ENCODE measurements at regions not wholly inside any gene's neighbourhood (a gene's known extent, or its start where the extent isn't known, plus 50 kb on each side); places are given as distances from the start of the nearest gene placed in this dataset.
"Not testable (repeated sequence)": the region's sequence is repeated elsewhere in the genome, so short reads cannot be mapped to it uniquely, and the experiment has no call there.

DNA sequence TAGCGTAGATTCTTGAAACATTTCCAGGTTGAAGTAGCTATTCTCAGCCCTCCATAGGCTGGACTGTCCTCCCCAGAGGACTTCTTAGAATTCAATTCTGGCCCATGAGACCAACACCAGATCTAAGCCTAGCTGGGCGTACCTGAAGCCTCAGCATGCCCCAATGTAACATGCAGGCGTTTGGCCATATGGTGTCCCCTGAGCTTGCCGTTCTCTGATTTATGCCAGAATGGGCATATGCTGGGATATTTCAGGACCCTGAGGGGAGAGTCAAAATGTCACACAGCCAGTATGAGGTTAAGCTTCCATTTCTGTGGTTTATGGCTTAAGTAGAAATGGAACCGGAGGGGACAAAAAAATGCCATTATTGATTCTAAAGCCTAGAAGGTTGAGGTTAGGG lies 317.7 kb upstream of the OBI1 start:
- FAIRE-seq = no peak

DNA sequence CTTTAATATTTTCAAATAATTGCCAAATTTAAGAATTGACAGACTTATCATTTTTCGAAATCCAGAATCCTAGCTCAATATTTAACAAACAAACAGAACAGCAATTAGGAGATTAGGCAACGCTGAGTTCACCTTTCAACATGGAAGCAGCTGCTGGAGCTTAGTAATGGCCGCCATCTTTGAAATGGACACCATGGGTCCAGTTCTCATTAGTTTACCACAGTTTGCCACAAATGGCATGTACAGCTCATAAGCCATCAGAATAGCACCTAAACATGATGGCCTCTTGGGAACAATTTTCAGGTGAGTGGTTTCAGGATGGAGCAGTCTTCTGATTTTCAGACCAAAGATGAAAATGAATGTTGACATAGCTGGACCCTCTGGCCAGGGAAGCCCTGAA lies 313.6 kb upstream of the OBI1 start:
- FAIRE-seq = no peak

DNA sequence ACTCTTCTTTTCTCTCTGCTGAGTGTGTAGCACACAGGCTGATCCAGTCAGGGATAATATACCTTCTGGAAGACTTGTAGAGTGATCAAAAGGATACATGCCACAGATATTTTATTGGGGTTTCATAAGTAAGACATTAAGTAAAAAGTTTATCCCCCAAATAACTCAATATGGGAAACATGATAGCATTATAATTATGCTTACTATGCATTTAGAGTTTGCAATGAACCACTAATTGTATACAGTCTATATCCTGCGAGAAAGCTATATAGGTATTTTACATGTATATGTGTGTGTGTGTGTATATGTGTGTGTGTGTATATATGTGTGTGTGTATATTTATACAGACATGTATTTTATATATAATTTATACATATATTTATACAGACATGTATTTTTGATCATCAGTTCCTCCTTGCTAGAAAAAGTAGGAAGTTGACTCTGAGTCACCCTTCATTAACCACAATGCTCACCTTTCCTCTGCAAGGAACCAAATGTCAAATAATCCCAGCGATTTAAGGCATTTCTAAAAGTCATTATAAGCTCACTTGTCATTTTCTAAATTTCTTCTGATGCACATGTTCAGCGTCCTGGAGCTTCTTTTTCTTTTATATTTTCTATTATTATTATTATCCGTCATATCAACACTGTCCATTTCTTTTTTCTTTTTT lies 312.5 kb upstream of the OBI1 start:
- no peak for FAIRE-seq

DNA sequence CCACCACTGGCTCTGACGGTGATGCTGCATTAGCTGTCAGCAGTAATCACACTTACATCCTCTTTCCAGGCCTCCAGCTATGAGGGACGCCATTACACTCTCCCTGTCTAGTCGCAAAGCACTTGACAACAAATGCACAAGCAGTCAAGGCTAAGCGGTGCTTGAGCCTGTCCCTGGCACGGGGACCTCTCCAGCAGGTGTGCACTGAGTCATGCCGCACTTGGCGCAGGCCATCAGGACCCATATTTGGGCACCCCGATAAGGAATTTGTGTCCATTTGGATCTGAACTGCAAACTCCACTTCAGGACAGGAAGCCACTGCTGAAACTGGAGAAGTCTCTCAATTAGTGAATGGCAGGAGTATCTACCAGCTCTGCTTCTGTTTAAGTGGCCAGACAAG lies 301.9 kb upstream of the OBI1 start:
- FAIRE-seq = no peak

DNA sequence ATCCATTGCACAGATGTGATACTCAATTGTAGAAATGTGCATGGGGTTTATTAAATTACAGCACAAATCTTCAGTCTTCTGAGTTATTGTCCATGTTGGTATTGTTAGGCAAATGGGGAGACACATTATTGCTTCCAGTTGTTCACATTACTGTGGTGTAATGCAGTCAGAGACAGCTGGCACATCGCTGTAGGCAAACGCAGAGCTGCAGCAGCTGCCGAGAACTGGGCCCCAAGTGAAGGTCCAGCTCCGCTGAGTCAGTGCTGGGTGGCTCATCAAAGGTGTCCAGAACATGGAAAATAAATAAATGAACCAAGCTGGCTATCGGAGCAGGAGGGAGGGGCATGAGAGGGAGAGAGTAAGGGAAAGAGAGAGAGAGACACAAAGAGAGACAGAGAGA lies 299.1 kb upstream of the OBI1 start:
- FAIRE-seq = no peak

DNA sequence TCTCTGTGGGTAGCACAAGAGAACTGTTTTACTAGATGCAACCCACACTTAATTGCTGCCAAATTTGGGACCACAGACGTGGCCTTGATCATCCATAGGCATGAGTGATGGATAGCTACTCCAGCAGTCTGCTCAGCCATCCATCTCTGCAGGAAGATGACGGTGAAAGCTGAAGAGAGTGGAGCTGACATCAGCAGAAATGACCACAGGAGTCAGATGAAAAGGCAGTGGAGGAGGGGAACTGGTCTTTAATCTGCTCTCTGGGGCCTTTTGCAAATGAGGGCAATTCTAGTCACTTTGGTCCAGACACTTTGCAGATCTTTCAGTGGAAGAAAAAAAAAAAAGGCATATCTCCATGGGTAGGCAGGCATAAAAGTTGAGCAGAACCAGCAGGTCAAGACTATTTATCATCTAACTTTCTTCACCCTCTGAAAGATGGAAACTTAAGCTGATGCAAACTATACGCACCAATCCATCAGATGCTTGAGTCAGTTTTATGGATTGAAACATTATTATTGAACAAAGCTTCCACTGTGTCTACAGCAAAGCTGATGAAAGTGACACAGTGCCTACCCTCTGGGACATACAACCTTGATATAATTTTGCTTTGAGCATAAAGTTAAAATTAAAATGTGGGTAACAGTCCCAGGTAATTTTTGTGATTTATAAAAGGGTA lies 281.6 kb upstream of the OBI1 start:
- no peak for FAIRE-seq

DNA sequence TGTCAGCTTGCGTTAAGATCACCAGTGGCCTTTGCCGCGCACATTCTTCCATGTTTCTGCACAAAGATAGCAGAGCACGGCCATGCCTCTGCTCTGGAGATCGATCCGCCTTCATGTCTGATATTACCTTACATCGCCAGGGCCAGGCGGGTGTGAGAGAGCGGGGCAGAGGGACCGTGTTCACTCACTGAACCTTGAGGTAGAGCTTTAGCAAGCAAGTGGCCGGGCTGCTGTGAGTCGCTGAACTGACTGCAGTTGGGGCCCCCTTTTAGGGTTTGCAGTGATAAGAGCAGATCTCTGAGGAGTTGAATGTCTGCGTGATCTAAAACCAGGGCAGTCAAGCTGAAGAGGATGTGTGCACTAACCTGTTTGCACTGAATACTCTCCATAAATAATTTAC lies 275.4 kb upstream of the OBI1 start:
- no peak for FAIRE-seq

DNA sequence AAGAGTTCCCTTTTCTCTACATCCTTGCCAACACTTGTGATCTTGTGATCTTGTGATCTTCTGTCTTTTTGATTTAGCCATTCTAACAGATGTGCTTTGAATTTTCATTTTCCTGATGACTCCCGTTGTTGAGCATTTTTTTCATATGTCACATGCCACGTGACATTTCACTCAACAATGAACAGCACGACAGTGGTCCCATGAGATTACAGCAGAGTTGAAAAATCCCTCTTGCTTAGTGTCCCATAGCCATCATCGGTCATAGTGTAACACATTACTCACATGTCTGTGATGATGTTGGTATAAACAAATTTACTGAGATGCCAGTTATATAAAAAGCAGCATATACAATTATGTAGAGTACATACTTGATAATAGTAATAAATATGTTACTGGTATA lies 256.1 kb upstream of the OBI1 start:
- FAIRE-seq = no peak

DNA sequence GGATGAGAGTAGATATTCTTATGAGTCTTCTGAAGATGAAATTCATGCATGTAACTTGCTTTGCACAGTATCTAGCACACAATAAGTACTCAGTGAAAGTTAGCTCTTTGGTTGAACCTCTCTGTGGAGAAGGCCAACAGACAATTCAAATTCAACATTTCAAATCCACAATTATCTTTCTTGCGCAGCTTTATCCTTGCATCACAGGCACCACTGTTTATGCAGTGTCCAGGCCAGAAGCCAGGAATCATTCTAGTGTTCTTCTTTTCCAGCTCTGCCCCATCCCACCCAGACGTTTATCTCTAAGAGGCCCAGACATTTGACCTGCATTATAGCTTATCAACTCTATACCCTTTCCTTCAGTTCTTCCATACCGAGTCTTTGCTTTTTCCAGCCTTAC lies 254.7 kb upstream of the OBI1 start:
- FAIRE-seq = no peak

DNA sequence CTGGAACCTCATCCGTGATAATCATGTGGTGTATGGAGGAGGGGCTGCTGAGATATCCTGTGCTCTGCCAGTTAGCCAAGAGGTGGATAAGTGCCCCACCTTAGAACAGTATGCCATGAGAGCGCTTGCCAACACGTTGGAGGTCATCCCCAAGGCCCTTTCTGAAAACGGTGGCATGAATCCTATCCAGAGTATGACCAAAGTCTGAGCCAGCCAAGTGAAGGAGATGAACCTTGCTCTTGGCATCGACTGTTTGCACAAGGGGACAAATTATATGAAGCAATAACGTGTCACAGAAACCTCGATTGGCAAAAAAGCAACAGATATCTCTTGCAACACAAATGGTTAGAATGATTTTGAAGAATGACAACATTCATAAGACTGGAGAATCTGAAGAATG lies 251.2 kb upstream of the OBI1 start:
- FAIRE-seq = no peak

DNA sequence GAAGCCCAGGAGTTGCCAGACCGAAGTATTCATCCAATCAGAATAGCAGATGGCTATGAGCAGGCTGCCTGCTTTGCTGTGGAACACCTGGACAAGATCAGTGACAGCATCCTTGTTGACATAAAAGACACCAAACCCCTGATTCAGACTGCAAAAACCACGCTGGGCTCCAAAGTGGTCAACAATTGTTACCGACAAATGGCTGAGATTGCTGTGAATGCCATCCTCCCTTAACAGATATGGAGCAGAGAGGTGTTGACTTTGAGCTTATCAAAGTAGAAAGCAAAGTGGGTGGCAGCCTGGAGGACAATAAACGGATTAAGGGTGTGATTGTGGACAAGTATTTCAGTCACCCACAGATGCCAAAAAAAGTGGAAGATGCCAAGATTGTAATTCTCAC lies 250.3 kb upstream of the OBI1 start:
- no peak for FAIRE-seq

DNA sequence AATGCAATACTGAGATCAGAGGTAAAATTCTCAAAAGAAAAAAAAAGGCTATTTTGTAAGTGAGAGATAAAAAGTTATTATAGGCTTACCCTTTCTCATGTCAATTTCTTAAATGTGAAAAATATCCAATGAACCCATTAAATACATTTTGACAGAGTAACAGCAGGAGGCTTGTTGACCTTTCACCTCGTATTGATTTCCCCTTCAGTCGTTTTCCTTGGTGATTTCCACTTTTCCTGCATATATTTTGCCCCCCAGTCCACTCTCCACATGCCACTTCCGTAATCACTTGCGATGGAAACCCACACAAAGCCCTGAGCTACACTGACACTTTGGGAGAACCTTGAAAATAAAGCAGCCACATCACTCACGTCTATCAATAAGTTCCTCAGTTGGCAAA lies 248.1 kb upstream of the OBI1 start:
- no peak for FAIRE-seq

DNA sequence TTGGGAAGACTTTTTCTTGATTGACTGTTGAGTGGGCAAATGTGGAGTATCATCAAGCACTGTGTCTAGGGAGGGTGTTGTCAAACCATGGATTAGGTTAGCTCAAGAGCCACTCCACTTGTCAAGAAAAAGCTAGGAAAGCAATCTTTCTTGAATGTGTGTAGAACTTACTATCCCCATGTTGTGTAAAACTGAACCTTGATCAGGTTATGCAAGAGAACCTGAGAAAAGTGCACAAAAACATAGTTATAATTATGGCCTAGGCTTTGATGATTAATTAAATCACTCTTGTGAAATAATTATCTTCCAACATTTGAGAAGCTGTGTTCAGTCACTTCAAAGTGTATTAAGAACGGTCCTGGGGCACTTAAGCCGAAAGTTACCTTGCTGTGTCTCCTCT lies 238.2 kb upstream of the OBI1 start:
- no peak for FAIRE-seq

DNA sequence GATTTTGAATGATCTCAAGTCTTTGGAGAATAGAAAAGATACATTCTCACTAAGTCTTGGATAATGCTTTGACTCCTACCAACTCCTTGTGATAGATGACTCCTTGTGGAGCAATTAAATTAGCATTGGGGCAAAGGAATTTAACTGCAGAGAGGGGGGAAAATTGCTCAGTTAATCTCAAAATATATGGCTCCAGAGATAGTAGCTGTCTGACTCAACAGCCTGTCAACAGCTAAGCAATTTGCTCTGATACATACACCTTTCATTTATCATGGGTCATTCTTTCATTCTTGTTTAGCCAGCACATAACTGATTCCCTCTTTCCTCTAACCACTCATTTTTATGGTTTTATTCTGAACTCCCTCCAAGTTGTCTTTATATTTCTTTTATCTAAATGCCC lies 225.6 kb upstream of the OBI1 start:
- no peak for FAIRE-seq

DNA sequence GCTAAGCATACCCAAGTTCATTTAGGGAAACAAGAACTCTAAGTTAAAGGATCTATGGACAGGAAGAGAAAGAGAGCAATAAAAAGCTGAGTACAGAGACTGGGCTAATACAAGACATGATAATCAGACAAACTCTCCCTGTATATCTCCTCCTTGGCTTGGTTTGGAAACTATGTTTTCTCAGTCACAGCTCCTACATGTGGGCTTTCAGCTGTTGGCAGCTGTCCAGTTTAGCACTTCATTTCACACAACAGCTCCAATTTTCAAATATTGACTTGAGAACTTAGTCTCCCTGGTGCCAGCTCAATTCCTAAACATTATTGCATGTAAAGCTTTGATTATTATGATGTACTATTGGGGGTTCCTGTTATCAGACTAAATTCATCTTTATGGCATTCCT lies 222.8 kb upstream of the OBI1 start:
- FAIRE-seq = peak; percentile 72

DNA sequence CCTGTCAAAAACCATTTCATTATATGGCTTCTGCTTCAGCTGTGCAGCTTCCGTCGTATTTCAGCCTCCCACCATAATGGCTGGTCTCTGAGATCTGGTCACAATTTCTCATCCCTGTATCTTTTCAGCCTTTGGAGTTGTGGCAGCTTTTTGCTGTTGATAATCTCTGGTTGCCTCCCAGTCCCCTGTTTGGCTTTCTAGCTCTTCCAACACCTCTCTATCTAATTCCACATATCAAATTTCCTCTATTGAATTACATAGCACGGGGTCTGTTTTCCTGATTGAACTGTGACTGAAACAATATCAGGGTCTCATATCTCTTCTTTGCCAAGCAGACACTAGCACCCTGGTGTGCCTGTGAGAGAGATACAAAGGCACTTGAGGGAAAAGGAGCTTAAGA lies 222.1 kb upstream of the OBI1 start:
- FAIRE-seq = no peak

DNA sequence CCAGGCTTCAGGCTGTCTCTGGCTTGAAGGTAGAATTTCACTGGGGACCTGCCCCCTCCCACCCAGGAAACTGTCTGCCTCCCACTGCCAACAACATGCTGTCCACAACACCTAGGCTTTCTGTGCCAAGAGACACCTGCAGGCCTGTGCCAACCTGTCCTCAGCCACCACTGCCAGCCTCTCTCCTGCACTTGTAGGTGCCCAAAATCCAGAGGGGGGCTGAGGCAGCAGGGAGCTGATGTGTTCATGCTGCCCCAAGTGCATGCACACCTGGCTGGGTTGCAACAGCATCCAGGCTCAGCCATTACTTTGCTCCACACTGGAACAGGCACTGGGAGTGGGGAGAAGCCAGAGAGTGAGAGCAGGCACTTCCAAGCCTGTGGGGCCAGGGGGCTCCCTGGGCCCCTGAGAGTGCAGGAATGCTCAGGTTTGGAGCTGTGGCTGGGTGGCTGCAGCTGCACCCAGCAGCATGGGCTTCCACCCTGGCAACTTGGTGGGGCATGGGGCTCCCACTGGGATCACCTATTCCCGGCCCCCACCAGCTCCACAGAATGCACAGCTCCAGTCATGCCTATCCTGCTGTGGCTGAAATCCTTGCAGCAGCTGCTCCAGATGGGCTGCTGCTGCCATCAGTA lies 218.1 kb upstream of the OBI1 start:
- no peak for FAIRE-seq

DNA sequence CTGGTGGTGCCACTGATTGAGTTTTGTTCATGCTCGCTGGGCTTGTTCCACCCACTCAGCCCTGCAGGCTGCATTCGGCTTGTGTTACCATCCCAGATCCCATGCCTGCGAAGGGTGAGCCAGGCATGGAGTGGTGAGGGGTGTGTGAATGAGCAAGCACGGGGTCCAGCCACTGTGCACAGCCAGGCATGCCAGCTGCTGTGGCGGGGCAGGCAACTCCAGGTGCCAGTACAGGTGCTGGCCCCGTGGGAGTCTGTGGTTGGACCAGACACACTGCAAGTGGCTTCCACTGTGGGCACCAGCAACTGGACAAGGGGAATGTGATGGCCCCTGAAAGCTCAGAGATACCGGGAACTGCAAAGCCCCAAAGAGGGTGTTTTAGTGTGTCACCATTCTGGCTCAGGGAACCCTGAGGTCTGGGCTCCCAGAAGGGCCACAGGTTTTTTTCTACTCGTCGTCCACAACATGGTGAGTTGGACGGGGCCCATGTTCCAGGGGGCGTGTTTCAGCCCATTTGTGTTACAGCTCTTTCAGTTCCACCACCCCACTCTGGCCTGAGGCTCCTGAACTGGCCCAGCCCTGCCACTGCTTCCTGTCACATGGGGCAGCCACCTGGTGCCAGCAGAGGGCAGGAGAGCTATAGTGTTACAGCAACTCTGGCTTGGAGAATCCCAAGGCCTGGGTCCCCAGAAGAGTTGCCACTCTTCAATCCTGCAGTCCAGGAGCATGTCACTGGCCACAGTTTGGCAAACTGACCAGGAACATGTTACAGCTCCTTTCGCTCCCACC lies 217.0 kb upstream of the OBI1 start:
- no peak for FAIRE-seq

DNA sequence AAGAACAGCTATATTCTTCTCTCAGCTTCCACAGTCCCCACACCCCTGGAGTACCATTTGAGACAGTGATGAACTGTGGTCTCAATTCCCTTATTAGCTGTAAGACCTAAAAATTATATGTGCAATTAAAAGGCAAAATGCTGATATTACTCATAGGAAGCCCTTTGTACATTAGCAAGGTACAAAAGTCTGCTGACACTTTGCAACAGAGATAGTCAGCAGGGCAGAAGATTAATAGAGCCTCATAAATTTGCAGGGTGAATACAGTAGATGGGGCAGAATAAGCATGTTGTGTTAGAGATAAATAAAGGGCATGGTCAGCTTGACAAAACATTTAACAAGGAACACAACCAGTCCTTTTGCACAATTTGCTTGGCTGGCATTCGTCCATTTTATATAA lies 210.0 kb upstream of the OBI1 start:
- no peak for FAIRE-seq

DNA sequence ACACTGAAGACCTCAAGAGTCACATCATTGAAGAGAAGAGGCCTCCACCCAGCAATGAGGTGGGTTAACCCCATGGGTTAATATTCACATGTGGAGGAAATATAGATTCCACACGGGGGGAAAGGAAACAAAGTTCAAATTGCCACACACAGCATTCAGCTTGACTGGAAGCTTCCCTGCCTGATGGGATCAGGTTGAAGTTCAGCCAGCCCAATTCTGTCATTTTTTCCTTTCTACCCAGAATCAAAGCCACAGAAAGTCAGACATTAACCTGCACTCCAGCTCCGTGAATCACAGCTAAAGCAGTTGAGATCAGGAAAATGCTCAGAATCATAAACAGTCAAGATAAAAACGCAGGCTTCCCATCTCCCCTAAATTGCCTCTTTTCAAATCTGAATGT lies 208.7 kb upstream of the OBI1 start:
- no peak for FAIRE-seq

DNA sequence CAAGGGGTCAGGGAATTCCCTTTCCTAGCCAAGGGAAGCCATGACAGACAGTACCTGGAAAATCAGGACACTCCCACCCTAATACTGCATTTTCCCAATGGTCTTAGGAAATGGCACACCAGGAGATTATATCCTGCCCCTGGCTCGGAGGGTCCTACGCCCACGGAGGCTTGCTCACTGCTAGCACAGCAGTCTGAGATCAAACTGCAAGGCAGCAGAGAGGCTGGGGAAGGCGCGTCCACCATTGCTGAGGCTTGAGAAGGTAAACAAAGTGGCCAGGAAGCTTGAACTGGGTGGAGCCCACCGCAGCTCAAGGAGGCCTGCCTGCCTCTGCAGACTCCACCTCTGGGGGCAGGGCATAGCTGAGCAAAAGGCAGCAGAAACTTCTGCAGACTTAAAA lies 207.1 kb upstream of the OBI1 start:
- FAIRE-seq = not testable (repeated sequence)

DNA sequence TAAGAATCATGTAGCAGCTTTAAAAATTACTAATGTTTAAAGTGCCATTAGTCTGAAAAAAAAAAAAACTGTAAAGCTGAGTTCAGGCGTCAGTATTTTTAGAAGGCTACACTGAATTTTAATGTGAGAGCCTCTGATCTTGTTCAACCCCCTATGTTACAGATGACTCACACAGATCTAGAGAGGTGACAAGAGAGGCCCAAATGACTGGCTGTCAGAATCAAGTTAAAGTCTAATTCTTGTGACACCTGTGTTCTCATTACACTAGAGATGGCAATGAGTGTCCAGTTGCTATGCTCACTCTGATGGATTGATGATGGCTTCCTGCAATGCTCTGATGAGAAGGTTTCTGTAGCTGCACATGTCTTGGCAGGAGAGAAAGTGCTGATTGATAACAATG lies 203.5 kb upstream of the OBI1 start:
- FAIRE-seq = peak; percentile 33

DNA sequence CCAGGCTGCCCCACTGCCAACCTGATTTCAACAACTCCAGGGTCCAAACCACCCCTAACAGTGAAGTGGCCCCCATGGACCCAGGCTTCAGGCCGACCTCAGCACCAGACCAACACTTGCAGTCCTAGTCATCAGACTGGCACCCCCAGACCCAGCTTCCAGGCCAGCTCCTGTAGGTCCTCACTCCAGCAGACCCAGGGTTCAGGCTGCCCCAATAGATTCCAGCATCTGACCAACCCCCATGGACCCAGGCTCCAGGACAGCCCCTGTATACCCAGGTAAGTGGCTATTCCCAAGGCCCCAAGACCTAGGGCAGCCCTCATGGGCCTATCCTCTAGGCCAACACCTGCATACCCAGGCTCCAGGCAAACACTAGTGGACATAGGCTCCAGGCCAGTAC lies 193.8 kb upstream of the OBI1 start:
- FAIRE-seq = no peak

All from islet of Langerhans (tissue), 1 donor.